IgD-negative memory B cell (primary cell): ENCODE measurements at regions not wholly inside any gene's neighbourhood (a gene's known extent, or its start where the extent isn't known, plus 50 kb on each side); places are given as distances from the start of the nearest gene placed in this dataset.
"Not testable (repeated sequence)": the region's sequence is repeated elsewhere in the genome, so short reads cannot be mapped to it uniquely, and the experiment has no call there.

ENCODE experiments used
- H3K27ac Mint-ChIP-seq, 3 donors: one replicate each; pipeline ENCODE4 v1.8.0; 2020 to 2022; ENCODE audit warnings: mild to moderate bottlenecking in 3 of 3, mixed read lengths in 3 of 3, moderate library complexity in 1 of 3
- H3K27me3 Mint-ChIP-seq: one replicate; pipeline ENCODE4 v1.8.0; 2021; ENCODE audit warnings: mixed read lengths
- H3K36me3 Mint-ChIP-seq: one replicate; pipeline ENCODE4 v1.8.0; 2020; ENCODE audit warnings: mild to moderate bottlenecking, mixed read lengths
- H3K4me1 Mint-ChIP-seq, 3 donors: one replicate each; pipeline ENCODE4 v1.8.0; 2020 to 2022; ENCODE audit warnings: mixed read lengths in 3 of 3, mild to moderate bottlenecking in 1 of 3
- H3K4me3 Mint-ChIP-seq, 4 donors: one replicate each; pipeline ENCODE4 v1.8.0; 2020 to 2022; ENCODE audit warnings: mild to moderate bottlenecking in 4 of 4, mixed read lengths in 4 of 4, moderate library complexity in 3 of 4
- H3K9me3 Mint-ChIP-seq, 3 donors: one replicate each; pipeline ENCODE4 v1.8.0; 2020 to 2021; ENCODE audit warnings: mixed read lengths in 3 of 3, mild to moderate bottlenecking in 1 of 3

DNA sequence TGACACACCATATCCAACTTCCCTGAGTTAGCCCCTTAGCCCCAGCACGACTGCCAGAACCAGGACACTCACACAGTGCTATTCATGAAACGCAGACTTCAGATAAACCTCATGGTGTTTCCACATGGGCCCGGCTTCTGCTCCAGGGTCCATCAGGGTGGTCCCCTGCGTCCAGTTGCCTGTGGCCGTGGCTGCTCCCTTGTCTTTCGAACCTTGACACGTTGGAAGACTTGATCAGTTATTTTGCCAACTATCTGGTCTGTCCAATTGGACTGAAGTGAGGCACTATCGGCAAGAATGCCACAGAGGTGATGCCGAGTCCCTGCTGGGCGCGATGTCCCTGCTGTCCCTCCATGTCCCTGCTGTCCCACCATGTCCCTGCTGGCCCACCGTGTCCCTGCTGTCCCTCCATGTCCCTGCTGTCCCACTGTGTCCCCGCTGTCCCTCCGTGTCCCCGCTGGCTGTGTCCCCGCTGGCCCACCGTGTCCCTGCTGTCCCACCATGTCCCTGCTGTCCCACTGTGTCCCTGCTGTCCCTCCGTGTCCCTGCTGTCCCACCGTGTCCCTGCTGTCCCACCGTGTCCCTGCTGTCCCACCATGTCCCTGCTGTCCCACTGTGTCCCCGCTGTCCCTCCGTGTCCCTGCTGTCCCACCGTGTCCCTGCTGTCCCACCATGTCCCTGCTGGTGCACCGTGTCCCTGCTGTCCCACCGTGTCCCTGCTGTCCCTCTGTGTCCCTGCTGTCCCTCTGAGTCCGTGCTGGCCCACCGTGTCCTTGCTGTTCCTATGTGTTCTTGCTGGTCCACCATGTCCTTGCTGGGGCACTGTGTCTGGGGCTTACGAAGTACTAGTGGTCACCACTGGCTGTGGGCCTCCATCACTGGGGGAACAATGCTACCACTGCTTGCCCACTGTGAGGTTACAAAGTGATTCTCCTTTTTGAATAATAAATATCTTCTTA lies 251.4 kb downstream of the DLL1 start:
- Mint-ChIP-seq H3K27me3 (no peaks in the 10 kb centered on the region), H3K9me3 (peaks cover 3 to 12% (median 5%) of the 10 kb centered on the region in 3 donors)

DNA sequence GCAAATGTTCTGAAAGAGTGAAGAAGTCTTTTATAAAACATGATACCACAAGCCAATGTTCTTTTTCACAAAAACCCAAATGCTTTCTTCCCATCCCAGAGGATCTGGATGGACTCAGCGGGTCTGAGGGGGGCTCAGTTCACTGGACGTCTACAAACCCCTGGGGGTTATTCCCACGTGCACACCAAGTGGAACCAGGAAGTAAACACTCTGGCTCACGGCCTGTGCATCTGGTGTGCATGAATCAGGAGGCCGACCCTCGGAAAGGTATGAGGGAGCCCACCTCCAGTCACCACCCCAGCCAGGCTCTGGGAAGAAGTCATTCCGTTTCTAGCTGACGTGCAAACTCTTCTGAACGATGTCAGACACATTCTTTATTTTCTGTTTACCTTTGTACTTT lies 252.2 kb downstream of the DLL1 start:
- Mint-ChIP-seq H3K36me3 (peaks cover 2% of the 10 kb centered on the region), H3K27me3 (no peaks in the 10 kb centered on the region), H3K4me1 (peaks cover 0 to 2% (median 0%) of the 10 kb centered on the region in 3 donors), H3K4me3 (no peak overlapping the region), H3K9me3 (peaks cover 5 to 13% (median 8%) of the 10 kb centered on the region in 3 donors), H3K27ac (no peak overlapping the region)

More for the DNA sequence above, 251.4 kb downstream of the DLL1 start:
- H3K4me3 Mint-ChIP-seq, result no peak overlapping the region
- H3K4me1 Mint-ChIP-seq, result peaks cover 0 to 2% (median 0%) of the 10 kb centered on the region in 3 donors
- no peak overlapping the region for H3K27ac Mint-ChIP-seq
- peaks cover 2% of the 10 kb centered on the region for H3K36me3 Mint-ChIP-seq

GRCh38 chr6:170038251-170038650 lies 252.6 kb downstream of the DLL1 start:
- H3K4me1 Mint-ChIP-seq, result peaks cover 0 to 2% (median 0%) of the 10 kb centered on the region in 3 donors
- peak overlapping the region in 1 of 4 donors; percentile 63 for H3K4me3 Mint-ChIP-seq
- H3K9me3 Mint-ChIP-seq, result peaks cover 5 to 16% (median 13%) of the 10 kb centered on the region in 3 donors
- no peak overlapping the region for H3K27ac Mint-ChIP-seq
- peaks cover 2% of the 10 kb centered on the region for H3K36me3 Mint-ChIP-seq
- no peaks in the 10 kb centered on the region for H3K27me3 Mint-ChIP-seq

GRCh38 chr6:170037541-170038250 lies 253.2 kb downstream of the DLL1 start:
- Mint-ChIP-seq H3K9me3 (peaks cover 5 to 16% (median 14%) of the 10 kb centered on the region in 3 donors), H3K27me3 (no peaks in the 10 kb centered on the region), H3K27ac (no peak overlapping the region), H3K36me3 (peaks cover 2% of the 10 kb centered on the region), H3K4me1 (peaks cover 0 to 2% (median 0%) of the 10 kb centered on the region in 3 donors), H3K4me3 (peak overlapping the region in 1 of 4 donors; percentile 63)

DNA sequence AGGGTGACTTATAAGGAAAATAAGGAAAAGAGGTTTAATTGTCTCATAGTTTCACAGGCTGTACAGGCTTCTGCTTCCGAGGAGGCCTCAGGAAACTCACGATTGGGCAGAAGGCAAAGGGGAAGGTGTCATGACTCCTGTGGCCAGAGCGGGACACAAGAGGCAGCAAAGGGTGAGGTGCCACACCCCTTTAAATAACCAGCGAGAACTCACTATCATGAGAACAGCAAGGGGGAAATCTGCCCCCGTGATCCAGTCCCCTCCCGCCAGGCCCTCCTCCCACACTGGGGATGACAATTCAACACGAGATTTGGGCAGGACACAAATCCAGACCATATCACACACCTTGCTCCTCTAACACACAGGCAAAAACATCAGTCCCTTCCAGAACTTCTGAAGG lies 254.0 kb downstream of the DLL1 start:
- peaks cover 2% of the 10 kb centered on the region for H3K36me3 Mint-ChIP-seq
- H3K4me3 Mint-ChIP-seq, result no peak overlapping the region
- peaks cover 5 to 16% (median 14%) of the 10 kb centered on the region in 3 donors for H3K9me3 Mint-ChIP-seq
- H3K4me1 Mint-ChIP-seq, result peaks cover 0 to 2% (median 0%) of the 10 kb centered on the region in 3 donors
- no peaks in the 10 kb centered on the region for H3K27me3 Mint-ChIP-seq
- H3K27ac Mint-ChIP-seq, result no peak overlapping the region

DNA sequence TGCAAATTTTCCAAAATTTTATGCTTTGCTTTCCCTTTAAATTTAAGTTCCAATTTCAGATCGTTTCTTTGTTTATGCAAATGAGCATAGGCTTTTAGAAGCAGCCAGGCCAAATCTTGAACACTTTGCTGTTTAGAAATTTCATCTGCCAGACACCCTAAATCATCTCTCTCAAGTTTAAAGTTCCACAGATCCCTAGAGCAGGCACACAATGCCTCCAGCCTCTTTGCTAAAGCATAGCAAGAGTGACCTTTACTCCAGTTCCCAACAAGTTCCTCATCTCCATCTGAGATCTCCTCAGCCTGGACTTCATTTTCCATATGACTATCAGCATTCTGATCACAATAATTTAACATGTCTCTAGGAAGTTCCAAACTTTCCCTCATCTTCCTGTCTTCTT lies 254.5 kb downstream of the DLL1 start:
- peaks cover 5 to 16% (median 14%) of the 10 kb centered on the region in 3 donors for H3K9me3 Mint-ChIP-seq
- not testable (repeated sequence) for H3K36me3 Mint-ChIP-seq, H3K27ac Mint-ChIP-seq, H3K4me1 Mint-ChIP-seq, H3K4me3 Mint-ChIP-seq, H3K27me3 Mint-ChIP-seq

DNA sequence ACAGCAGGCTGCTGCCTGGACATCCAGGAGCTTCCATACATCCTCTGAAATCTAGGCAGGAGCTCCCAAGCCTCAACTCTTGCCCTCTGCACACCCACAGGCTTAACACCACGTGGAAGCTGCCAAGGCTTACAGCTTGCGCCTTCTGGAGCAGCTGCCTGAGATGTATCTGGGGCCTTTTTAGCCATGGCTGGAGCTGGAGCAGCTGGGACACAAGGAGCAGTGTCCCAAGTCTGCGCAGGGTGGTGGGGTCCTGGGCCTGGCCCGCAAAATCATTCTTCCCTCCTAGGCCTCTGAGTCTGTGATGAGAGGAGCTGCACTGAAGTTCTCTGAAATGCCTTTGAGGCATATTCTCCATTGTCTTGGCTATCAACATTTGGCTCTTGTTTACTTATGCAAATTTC lies 255.0 kb downstream of the DLL1 start:
- Mint-ChIP-seq H3K27me3 (no peaks in the 10 kb centered on the region), H3K27ac (no peak overlapping the region), H3K4me1 (peaks cover 0 to 2% (median 0%) of the 10 kb centered on the region in 3 donors), H3K4me3 (no peak overlapping the region), H3K36me3 (peaks cover 2% of the 10 kb centered on the region), H3K9me3 (peaks cover 5 to 16% (median 14%) of the 10 kb centered on the region in 3 donors)

DNA sequence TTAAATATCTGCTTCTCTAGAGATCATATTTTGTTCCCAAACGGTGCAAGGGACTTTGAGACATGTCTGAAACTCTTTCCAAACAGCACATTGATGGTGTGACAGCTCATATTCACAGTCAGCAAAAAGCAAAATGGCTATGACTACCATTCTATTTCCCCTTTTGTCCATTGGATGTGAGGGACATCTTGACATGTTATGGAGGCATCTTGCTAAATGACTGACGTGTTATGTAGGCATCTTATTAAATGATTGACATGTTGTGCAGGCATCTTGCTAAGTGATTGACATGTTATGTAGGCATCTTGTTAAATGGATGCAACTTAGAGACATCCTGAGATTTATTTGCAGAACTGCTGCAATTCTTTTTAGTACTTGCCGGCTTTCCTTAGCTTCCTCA lies 255.8 kb downstream of the DLL1 start:
- Mint-ChIP-seq H3K27ac (no peak overlapping the region), H3K4me1 (peaks cover 0 to 2% (median 0%) of the 10 kb centered on the region in 3 donors), H3K36me3 (peaks cover 2% of the 10 kb centered on the region), H3K4me3 (no peak overlapping the region), H3K9me3 (peaks cover 5 to 16% (median 14%) of the 10 kb centered on the region in 3 donors), H3K27me3 (no peaks in the 10 kb centered on the region)

GRCh38 chr6:170034294-170034693 lies 256.6 kb downstream of the DLL1 start:
- no peaks in the 10 kb centered on the region for H3K4me1 Mint-ChIP-seq
- no peaks in the 10 kb centered on the region for H3K36me3 Mint-ChIP-seq
- no peak overlapping the region for H3K4me3 Mint-ChIP-seq
- H3K27me3 Mint-ChIP-seq, result no peaks in the 10 kb centered on the region
- H3K27ac Mint-ChIP-seq, result no peak overlapping the region
- peaks cover 5 to 16% (median 14%) of the 10 kb centered on the region in 3 donors for H3K9me3 Mint-ChIP-seq

GRCh38 chr6:170033666-170034065 lies 257.2 kb downstream of the DLL1 start:
- H3K27ac Mint-ChIP-seq, result no peak overlapping the region
- H3K4me3 Mint-ChIP-seq, result no peak overlapping the region
- H3K27me3 Mint-ChIP-seq, result no peaks in the 10 kb centered on the region
- H3K36me3 Mint-ChIP-seq, result no peaks in the 10 kb centered on the region
- H3K9me3 Mint-ChIP-seq, result peaks cover 5 to 14% (median 14%) of the 10 kb centered on the region in 3 donors
- H3K4me1 Mint-ChIP-seq, result no peaks in the 10 kb centered on the region

DNA sequence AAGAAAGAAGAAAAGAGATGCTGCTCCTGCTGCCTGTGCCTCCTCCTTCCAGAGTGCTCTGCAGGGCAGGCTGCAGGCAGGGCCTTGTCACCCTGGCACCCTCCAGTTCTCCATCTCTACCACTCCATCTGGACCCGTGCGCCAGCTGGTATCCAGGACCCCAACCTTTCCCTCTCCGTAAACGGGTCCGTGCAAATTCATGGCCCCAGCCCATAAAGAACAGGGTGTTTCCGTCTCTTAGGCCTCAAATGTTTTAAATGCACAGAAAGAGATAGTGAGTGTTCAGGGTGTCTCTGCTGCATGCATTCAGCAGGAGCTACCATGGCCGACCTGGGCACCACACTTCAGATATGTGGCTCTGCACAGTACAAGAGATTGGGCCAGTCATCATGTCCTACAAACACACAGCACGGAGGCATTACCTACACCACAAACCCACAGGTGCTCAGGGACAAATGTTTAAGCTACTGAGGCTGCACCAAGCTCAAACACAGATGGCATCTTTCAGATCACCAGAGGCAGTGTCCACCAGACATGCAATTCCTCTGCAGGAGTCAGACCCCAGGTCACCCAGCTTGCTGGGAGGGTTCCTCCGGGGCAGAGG lies 258.1 kb downstream of the DLL1 start:
- H3K27ac Mint-ChIP-seq, result no peak overlapping the region
- H3K4me3 Mint-ChIP-seq, result peak overlapping the region in 1 of 4 donors; percentile 64
- no peaks in the 10 kb centered on the region for H3K27me3 Mint-ChIP-seq
- H3K36me3 Mint-ChIP-seq, result no peaks in the 10 kb centered on the region
- H3K4me1 Mint-ChIP-seq, result no peaks in the 10 kb centered on the region
- H3K9me3 Mint-ChIP-seq, result peaks cover 5 to 14% (median 12%) of the 10 kb centered on the region in 3 donors

- H3K4me1 Mint-ChIP-seq, result no peaks in the 10 kb centered on the region
- H3K9me3 Mint-ChIP-seq, result peaks cover 5 to 14% (median 12%) of the 10 kb centered on the region in 3 donors
- H3K27ac Mint-ChIP-seq, result no peak overlapping the region
- H3K36me3 Mint-ChIP-seq, result no peaks in the 10 kb centered on the region
- no peak overlapping the region for H3K4me3 Mint-ChIP-seq
- no peaks in the 10 kb centered on the region for H3K27me3 Mint-ChIP-seq
Observed at GRCh38 chr6:170032197-170032596, 258.7 kb downstream of the DLL1 start.

- Mint-ChIP-seq H3K36me3 (no peaks in the 10 kb centered on the region), H3K27ac (no peak overlapping the region), H3K4me3 (no peak overlapping the region), H3K4me1 (no peaks in the 10 kb centered on the region), H3K27me3 (peaks cover 2% of the 10 kb centered on the region), H3K9me3 (peaks cover 5 to 14% (median 12%) of the 10 kb centered on the region in 3 donors)
Observed at GRCh38 chr6:170031684-170032121, 259.2 kb downstream of the DLL1 start.

DNA sequence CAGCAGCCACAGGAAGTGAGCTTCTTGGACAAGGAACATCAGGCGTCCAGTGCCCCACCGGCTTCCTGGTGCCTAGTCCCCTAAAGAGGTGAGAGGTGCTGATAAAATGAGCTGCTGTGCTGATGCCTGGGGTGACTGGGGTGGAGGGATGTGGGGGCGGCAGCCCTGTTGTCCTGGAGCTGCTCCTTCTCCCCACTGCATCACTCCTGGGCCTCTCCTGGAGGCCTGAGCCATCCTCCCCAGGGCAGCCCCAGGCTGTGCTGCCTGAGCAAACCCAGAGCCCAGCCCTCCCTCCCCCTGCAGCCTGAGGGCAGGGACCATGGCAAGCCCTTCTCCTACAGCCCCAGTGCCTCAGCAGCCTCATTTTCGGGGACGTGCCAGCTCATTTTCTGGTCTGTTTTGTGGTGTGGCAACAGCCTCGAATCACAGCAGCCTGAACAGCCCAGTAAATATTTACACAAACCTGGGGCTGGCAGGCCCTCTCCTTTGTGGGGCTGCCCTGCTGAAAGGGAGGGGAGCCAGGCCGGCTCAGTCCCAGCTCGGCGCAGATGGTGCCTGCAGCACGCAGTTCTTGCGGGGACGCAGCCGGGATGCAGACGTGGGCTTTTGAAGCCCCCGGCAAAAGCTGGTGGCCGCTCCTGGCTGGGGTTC lies 259.9 kb downstream of the DLL1 start:
- peaks cover 4% of the 10 kb centered on the region for H3K27me3 Mint-ChIP-seq
- no peaks in the 10 kb centered on the region for H3K4me1 Mint-ChIP-seq
- peaks cover 0 to 11% (median 9%) of the 10 kb centered on the region in 3 donors for H3K9me3 Mint-ChIP-seq
- no peaks in the 10 kb centered on the region for H3K36me3 Mint-ChIP-seq
- no peak overlapping the region for H3K4me3 Mint-ChIP-seq
- no peak overlapping the region for H3K27ac Mint-ChIP-seq
